ENCODE measurements at regions not wholly inside any gene's neighbourhood (a gene's known extent, or its start where the extent isn't known, plus 50 kb on each side); places are given as distances from the start of the nearest gene placed in this dataset.
A peak's percentile ranks its signal among the peaks of the same experiment; 100 is the strongest.

DNA sequence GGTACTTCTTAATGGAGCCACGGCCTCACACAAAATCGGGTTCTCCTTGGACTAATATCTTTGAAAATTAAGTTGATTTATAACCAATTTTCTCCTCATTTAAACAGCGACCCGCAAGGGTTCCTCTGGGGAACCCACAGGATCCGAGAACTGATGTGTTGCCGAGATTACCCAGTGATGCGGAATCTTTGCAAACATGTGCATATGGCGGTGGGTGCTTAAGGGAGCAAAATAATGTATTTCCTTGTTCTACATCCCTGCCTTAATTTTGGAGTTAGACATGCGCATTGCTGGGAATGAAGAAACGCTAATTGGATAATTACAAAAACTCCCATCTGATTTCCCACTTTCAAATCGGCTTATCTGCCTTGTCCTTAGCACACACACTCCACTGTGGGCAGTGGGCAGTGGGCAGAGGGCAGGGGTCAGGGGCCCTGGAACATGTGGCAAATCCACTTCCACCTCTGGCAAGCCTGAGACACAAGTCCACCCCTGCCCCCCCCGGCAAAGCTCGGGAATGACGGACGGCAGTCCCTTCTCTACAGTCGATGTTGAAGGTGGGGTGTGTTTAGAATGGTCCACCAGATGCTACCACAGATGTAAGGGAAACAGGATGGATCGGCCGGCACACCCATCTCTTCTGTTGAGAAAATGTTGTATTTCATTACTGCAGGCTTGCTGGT is 137.4 kb upstream of the CDH4 start:
- no peak for DNase-seq

DNA sequence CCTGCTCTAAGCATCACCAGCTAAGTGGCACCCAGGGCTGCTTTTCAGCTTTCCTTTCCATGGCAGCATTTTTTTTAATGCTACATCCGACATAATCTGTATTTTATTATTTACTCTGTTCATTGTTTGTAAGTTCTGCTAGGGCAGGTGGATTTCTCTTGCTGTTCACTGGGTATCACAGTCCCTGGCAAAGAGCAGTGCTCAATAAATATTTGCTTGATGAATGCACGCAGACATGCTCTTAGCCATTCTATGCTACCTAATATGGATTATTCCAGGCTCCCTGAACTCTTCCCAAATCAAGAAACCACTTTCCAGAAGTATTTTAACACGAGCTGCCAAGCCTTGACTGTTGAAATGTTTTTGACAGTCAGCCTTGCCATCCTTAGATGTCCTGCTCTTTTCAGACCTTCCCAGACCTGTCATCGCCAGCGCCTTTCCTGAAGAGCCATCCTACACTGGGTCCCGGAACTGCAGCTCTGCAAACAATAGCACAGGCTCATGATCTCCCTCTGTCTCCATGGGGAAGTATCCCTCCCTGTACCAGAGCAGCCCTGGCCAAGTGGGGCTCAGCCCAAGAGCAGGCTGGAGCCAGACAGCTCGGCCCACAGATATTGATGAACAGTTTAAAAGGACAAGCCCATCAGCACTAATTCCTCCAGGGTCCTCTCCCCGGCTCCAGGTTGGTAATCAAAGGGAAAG is 136.5 kb upstream of the CDH4 start:
- no peak for DNase-seq

DNA sequence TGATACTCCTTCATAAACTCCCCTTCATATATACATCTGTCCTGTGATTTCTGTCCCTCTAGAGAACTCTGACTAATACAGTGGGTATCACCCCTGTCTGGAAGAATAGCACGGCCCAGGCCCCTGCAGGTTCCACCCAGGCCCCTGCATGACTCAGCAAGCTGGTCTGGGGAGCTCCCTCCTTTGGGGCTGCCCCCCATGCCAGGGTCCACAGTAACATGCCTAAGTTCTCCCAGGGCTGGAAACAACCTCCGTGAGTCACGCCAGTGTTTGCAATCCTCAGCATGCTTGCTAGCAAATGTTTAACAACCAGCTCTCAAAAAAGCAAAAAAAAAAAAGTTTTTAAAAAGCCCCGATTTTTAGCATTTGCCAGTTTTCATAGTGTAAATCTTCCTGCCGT is 134.3 kb upstream of the CDH4 start:
- no peak for DNase-seq

DNA sequence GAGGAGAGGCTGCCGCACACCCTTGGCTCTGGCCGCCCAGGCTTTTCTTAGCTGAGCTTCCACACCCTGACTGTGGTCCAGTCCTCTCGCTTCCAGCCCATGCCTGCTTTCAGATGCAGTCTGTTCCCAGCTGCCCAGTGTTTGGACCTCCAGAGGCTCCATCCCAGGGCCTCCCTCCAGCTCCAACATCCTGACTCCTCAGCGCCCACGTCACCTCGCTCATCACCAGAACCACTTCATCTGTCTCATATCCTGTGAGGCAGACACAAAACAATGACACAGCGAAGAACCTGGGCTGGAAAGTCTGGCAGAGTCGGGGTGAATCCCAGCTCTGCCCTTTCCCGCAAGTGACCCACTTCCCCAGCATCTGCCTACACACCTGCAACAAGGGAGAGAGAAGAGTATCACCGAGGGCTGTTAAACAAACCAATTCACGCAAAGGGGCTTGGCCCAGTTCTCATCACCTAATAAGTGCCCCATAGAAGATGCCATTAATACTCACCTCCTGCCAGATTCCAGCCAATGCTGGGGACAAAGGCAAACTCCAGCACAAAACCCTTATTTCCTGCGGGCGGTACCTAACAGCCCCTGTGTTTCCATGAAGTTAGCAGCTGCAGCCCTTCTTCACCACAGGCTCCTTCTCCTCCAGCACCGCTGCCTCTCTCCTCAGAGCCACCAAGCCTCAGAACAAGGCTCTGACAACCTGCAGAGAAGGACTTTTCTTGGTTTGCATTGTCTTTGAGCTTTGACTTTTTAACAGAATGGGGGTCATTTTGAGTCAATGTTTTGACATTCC is 133.4 kb upstream of the CDH4 start:
- DNase-seq, result no peak

DNA sequence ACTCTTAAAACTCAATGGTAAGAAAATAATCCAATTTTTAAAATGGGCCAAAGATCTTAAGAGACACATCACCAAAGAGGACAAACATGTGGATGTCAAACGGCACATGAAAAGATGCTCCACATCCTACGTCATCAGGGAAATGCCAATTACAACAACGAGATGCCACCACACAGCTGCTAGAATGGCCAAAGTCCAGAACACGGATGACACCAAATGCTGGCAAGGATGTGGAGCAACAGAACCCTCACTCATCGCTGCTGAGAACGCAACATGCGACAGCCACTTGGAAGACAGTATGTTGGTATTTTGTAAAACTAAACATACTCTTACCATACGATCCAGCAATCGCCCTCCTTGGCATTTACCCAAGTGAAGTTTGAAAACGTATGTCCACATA is 132.8 kb upstream of the CDH4 start:
- DNase-seq, result no peak

DNA sequence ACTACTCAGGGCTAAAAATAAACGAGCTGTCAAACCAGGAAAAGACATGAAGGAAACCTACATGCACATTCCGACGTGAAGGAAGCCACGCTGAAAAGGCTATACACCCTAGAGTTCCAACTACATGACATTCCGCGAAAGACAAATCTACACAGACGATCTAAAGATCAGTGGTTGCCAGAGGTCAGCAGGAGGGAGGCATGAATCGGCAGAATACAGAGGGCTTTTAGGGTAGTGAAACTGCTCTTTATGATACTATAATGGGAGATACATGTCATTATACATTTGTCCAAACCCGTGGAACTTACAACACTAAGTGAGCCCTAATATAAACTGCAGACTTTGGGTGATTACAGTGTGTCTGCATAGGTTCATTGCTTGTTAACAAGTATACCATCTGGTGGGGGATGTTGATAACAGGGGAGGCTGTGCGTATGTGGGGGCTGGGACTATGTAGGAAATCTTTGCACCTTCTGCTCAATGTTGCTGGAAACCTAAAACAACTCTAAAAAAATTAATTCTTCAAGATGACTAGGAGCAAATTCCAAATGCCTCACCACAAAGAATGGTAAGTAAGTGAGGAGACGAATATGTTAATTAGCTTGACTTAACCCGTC is 132.2 kb upstream of the CDH4 start:
- DNase-seq, result no peak

DNA sequence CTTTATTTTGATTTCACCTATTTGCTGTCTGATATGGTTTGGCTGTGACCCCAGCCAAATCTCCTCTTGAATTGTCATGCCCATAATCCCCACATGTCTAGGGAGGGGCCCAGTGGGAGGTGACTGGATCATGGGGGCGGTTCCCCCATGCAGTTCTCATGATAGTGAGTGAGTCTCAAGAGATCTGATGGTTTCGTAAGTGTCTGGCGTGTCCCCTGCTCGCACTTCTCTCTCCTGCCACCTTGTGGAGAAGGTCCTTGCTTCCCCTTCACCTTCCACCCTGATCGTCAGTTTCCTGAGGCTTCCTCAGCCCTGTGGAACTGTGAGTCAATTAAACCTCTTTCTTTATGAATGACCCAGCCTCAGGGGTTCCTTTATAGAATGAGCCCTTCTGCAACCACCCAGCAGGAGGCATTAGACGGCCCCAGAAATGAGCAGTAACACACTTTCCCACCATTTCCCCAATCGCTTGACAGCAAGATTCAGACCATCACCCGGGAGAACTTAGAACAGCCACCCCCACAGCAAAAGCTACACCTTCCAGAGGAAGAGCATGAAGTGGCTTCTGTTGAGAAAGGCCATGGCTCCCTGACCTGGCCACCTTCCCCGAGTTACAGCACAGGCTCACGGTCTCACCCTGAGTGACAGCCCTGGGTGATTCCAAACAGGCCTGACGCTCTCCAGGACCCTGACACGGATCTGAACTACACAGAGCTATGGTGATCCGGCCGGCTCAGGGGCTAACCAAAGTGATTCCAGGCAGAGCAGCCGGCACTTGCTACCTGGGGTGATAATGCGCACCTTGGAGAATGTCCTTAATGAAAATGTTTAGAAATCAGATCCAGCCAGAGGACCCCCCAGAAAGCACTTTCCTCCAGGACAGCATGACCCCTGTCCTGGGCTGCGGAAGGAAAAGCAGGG is 131.2 kb upstream of the CDH4 start:
- peak in 1 of 5 experiments; percentile 61 for DNase-seq

DNA sequence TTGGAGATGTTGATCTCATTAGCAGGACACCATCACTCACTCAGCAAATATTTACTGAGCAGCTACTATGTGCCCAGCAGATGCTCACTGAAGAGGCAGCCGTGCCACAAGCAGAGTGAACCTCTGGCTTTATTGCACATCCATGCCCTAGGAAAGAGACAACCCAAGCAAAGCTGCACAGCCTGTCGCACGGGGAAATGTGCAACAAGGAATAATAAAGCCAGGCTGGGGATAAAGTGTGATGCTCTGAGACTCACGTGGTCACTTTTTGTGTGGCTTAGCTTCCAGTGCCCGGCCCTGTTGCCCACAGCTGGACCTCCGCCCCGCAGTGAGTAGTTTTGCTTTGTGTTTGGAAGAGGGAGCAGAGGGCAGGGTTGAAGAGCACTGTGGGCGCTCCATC is 130.4 kb upstream of the CDH4 start:
- no peak for DNase-seq

DNA sequence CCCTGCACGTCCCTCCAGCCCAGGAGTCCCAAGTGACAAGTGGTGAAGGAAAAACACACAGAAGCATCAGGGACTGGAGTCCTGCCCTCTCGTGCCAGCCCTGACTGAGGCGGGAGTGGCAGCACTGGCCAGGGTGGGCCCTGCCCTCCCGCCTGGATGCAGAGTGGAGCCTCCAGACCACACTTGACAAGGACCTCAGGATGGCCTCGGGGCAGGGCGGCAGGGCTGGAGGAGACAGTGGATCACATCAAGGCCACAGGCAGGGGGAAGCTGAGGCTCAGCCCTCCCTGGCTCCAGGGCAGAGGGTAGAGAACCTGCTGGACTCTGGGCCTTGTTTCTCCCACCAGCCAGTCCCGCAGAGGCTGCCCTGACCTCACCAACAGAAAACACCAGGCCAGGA is 128.8 kb upstream of the CDH4 start:
- no peak for DNase-seq

DNA sequence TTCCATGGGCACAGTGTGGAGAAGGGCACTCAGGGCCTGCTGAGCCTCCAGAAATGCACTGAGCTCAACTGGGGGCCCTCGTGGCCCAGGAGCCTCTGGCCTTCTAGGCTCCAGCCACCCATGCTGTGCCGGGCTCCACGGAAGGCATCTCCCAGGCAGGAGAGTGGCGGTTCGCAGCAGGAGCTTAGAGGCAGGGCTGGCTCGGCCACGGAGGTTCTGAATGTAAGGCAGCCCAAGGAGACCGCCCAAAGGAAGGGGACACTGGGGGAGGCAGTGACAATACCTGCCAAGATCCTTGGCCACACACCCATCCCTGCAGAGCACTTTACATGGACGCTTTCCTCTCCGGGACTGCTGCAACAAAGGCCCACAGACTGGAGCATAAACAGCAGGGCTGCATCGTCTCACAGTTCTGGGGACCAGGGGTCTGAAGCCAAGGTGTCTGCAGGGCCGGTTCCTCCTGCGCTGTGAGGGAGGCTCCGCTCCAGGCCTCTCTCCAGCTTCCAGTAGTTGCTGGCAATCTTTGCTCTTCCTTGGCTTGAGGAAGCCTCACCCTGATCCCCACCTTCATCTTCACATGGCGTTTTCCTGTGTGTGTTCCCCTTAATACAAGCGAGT is 128.2 kb upstream of the CDH4 start:
- DNase-seq, result no peak

DNA sequence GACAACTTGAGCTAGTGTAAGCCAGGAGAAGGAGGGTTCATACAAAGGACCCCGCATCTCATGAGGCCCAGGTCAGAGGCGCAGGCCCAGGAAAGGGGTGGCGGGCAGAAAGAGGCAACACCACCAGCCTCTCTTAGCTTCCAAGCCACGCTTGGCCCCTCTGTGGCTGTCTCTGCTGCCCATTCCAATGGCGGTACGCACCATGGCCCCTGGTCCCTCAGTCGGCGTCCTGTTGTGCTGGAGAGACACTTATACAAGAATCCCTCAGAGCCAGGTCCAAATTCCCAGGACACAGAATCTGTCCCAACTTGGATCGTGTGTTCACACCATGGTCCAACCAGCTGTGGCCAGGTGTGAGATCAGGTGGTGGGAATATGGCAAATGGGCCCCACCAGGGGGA is 127.0 kb upstream of the CDH4 start:
- no peak for DNase-seq

DNA sequence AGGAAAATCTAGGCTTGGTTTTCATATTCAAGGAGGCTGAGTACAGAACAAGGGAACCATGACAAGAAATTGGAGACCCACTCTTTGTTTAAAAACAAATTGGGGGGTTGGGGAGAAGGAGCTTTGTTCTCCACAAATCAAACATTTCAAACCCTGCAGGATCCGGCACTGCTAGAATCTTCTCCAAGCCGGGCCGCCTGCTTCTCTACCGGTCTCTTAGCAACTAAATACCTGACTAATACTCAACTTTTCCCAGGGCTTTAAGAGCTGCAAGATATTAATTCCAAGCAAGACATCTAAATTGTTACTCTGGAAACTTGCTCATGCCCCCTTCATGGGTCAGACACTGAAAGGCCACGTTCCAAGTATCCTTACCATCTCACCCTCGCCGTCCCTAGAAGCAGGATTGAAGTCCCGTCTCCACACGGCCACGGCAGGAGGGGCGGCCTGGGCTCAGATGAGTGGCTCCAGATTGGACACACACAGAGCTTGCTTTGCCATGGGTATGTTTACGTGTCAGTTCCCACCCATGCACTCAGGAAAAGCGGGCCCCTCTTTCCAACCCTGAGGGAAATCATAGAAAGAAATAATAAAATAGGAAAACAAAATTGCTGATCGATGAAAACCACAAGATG is 126.4 kb upstream of the CDH4 start:
- DNase-seq, result no peak

DNA sequence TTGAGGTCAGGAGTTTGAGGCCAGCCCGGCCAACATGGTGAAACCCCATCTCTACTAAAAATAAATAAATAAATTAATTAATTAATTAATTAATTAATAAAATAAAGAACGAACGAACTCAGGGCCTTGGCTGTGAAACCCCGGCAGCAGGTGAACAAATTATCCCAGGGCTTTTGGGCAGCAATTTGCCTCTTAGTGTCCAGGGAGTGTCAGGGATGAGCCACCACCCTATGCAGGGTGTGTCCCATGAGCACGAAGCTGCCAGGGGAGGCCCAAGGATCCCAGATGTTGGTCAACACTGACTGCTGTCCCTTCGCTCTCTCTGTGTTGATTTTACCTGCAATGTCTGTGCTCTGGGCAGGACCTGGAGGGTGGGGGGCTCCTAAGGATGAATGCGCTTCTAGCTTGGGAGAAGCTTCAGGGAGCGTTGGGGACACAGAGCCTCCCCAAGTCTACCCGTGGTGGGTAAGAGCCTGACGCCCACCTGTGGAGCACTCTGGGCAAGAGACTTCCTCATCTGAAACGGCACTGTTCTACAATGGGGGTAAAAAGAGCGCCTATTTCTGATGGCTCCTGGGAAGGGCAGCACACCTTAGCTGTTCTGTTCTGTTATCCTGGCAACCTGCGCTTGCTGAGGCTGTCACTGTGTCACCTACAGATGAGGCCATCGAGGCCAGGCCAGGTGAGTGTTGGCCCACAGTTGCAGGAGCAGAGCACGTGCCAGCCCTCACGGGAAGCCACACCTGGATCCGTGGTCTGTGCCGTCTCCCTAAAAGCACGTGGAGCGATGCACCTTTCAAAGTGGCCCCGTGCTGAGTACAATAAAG is 125.5 kb upstream of the CDH4 start:
- DNase-seq, result no peak

DNA sequence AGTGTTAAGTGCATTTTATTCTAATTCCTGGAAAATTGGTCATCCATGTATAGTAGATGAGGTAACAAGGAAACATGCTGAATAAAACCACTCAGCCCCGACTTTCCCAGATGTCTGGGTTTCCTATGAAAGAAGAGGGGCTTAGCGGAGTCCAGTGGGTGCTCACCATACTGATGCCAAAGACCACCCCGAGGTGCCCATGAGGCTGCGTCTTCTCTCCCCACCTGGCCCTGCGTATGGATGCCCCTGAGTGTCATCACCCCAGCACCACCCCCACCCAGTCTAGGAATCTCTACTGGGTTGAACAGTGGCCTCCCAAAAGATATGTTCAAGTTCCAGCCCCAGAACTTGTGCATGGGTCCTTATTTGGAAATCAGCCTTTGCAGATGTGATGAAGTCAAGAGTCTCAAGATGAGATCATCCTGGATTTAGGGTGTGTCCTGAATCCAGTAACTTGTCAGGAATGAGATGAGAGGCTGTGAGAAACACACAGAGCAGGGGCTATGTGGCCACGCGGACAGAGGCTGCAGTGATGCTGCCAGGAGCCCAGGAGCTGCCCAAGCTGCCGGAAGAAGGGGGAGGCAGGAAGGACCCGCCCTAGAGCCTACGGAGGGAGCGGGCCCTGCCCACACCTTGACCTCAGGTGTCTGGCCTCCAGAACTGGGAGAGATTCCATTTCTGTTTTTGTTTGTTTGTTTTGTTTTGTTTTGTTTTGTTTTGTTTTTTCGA is 124.6 kb upstream of the CDH4 start:
- DNase-seq, result no peak

DNA sequence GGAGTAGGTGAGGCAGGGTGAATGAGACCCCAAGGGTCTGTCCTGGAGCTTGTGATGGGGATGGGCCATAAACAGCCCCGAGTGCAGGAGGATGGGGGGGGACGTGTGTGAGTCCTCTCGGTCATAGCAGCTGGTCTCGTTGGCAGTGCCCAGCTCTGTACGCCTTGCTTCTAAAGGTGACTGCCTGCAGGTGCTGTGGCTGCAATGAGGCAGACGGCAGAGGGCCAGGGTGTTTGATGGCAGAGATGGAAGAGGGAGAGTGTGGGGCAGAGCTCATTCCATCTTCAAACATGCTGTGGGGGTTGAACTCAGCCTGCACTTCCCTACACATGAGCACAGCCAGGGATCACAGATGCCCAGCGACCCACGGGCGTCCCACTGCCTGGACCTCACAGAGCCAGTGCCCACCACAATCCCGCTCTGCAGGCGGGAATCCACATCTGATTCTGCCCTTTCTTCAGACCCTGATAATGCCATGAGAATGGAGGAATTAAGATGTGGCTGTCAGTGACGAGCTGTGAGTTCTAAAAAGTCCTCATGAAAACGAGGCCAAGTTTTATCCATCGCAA is 123.3 kb upstream of the CDH4 start:
- no peak for DNase-seq

DNA sequence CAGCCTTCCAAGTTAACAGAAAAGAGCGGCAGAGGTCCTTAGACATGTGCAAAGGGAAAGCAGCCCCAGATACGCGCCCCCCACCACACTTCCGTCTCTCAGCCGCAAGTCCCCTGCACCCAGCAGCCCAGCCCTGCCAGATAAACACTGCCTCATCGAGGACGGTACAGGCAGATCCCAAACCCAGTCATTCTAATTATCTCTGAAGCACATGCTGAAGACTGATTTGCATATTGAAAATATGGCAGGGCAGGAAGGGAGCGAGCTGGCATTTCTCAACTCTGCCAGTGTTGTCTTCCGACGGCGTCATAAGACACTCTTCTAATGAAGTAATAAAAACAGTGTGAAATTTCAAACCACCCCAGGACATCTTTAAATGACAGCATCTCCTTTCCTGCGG is 122.8 kb upstream of the CDH4 start:
- no peak for DNase-seq

DNA sequence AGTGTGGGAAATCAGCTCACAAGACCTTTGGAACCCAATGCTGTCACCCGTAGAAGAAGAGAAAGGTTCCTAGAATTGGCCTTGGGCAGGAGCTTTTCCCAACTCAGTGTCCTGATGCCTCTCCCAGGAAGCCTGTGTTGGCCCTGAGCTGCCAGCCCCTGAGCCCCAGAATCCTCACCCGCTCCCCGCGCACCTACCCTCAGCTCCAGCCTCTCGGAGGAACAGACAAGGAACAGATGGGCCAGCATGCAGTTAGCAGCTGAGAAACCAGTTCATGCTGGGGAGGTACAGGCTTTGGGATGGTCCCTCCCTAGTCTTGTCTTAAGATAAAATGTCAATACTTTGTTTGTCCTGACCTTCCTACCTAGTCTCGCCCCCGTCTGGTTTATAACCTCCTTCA is 121.9 kb upstream of the CDH4 start:
- DNase-seq, result no peak

DNA sequence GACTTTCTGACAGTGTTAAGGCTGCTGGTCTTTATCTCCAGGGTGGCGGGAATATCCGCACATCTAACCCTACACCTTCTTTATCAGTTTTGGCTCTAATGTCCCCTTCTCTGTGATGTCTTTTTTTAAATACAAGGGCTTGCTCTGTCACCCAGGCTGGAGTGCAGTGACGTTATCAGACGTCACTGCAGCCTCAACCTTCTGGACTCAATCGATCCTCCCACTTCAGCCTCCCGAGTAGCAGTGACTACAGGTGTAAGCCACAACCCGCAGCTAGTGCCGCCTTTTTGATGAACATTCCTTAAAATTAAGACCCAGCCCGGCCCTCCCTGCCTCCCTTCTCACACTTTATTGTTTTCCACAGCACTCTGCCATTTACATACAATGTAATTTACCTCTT is 120.1 kb upstream of the CDH4 start:
- no peak for DNase-seq

DNA sequence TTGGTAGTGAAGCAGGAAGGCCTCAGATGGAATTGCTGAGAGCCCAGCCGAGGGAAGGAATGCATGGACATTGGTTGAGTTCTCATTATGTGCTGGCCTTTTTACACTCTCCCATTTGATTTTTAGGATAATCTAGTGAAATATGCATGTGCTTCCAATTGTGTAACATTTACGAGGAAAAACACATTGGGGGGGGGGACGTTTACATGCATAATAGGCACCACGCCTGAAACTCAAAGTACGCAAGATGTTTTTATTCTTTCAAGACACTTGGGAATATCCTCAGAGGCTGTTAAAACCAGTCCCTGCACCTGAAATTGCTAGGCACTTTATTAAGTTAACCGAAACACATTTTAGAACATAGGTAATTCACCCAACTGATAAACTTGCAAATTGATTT is 118.5 kb upstream of the CDH4 start:
- DNase-seq, result no peak

Data from T-helper 2 cell (primary cell).